Spleen (tissue), 11 donors: ENCODE measurements at regions not wholly inside any gene's neighbourhood (a gene's known extent, or its start where the extent isn't known, plus 50 kb on each side); places are given as distances from the start of the nearest gene placed in this dataset.
"Not testable (repeated sequence)": the region's sequence is repeated elsewhere in the genome, so short reads cannot be mapped to it uniquely, and the experiment has no call there.

Experiments
- DNase-seq: peaks from one replicate; pipeline ENCODE4 v3.0.0-alpha.2; 2020
- H3K27ac ChIP-seq, 8 donors: fragments of 200-600 bp; sonication (generic) in 7 of 8; 1 replicate in 4 of 8; 2 replicates in 4 of 8; pipeline versions ENCODE4 v1.5.0 to v1.8.0; 2016 to 2021; ENCODE audit warnings: inconsistent platforms in 4 of 8, mild to moderate bottlenecking in 4 of 8, moderate library complexity in 1 of 8
- H3K27me3 ChIP-seq, 7 donors: fragments of 200-600 bp; sonication (generic) in 6 of 7; replicated peaks in 1 of 7; 1 replicate in 4 of 7; 2 replicates in 3 of 7; pipeline versions ENCODE4 v1.5.0 to v1.8.0; 2016 to 2021; ENCODE audit warnings: inconsistent platforms in 3 of 7, mild to moderate bottlenecking in 1 of 7
- H3K36me3 ChIP-seq, 6 donors: fragments of 200-600 bp; sonication (generic) in 5 of 6; 1 replicate in 4 of 6; 2 replicates in 2 of 6; pipeline versions ENCODE4 v1.5.0 to v1.8.0; 2016 to 2021; ENCODE audit warnings: inconsistent platforms in 2 of 6
- H3K4me1 ChIP-seq, 6 donors: fragments of 200-600 bp; sonication (generic) in 5 of 6; 1 replicate in 3 of 6; 2 replicates in 3 of 6; pipeline versions ENCODE4 v1.5.0 to v1.8.0; 2016 to 2021; ENCODE audit warnings: inconsistent platforms in 3 of 6
- H3K4me3 ChIP-seq, 8 donors: fragments of 200-600 bp; sonication (generic) in 7 of 8; 1 replicate in 4 of 8; 2 replicates in 4 of 8; pipeline versions ENCODE4 v1.5.0 to v1.8.0; 2016 to 2021; ENCODE audit warnings: inconsistent platforms in 4 of 8, mild to moderate bottlenecking in 4 of 8, moderate library complexity in 2 of 8
- H3K9me3 ChIP-seq, 8 donors: fragments of 200-600 bp; sonication (generic) in 7 of 8; 1 replicate in 4 of 8; 2 replicates in 4 of 8; pipeline versions ENCODE4 v1.5.0 to v1.8.0; 2016 to 2021; ENCODE audit warnings: inconsistent platforms in 4 of 8
- CTCF ChIP-seq, 11 experiments: fragments of 200-600 bp in 7 of 11; fragments of 450-650 bp in 4 of 11; sonication (generic) in 4 of 11; IDR thresholded peaks in 8 of 11; conservative IDR thresholded peaks in 3 of 11; 1 replicate in 7 of 11; 2 replicates in 4 of 11; pipeline versions ENCODE4 v1.4.0 to v1.8.0; 2016 to 2021; ENCODE audit warnings: antibody characterized with exemption in 11 of 11, inconsistent platforms in 4 of 11, mild to moderate bottlenecking in 1 of 11
- POLR2A ChIP-seq, 3 donors: fragments of 450-650 bp; IDR thresholded peaks; one replicate each; pipeline ENCODE4 v1.5.1; 2017; ENCODE audit warnings: antibody characterized with exemption in 3 of 3, mild to moderate bottlenecking in 1 of 3
- POLR2AphosphoS5 ChIP-seq, 3 donors: sonication (generic); formaldehyde crosslinking; IDR thresholded peaks; one replicate each; pipeline ENCODE4 v1.5.1; 2017; ENCODE audit warnings: antibody characterized with exemption in 3 of 3
- WGBS, 5 donors: extraction: QIAGEN DNeasy Blood & Tissue Kit in 3 of 5; methylation state at CpG; one replicate each; pipeline versions ENCODE4 v1.1.5 to v1.1.7; 2013 to 2018; 5-methylcytosine and 5-hydroxymethylcytosine counted together
- intact Hi-C: fragments of 100-400 bp; cut with DNase I; formaldehyde crosslinking; loops from one replicate; pipeline ENCODE4 v1.15.0; 2023; ENCODE audit warnings: low total_unique reads
- donor health status: healthy with polysubstance abuse.
- donor health status: DM: no; HTN: no; CAD: no; lungs with moderate emphysema.
- donor health status: DM: no; HTN: no; CAD: no.
- donor health status: Bipolar disorder and iron deficiency.
- donor health status: healthy.
- donor health status: DM: no; HTN: no; CAD: no.
- donor health status: DM: yes; HTN: yes; CAD: no.

- TF ChIP-seq POLR2AphosphoS5 (IDR thresholded peaks at IDR 0.05) = no peak
- TF ChIP-seq CTCF (IDR thresholded peaks at IDR 0.05 in 8 of 11, conservative IDR thresholded peaks at IDR 0.05 in 3 of 11) = no peak
- TF ChIP-seq POLR2A (IDR thresholded peaks at IDR 0.05) = no peak
These were observed 463.4 kb upstream of the MIR17HG start for GRCh38 chr13:90884066-90884465.

GRCh38 chr13:90889906-90890834 is 457.3 kb upstream of the MIR17HG start:
- no peak for TF ChIP-seq CTCF (IDR thresholded peaks at IDR 0.05 in 8 of 11, conservative IDR thresholded peaks at IDR 0.05 in 3 of 11)
- TF ChIP-seq POLR2A (IDR thresholded peaks at IDR 0.05) = no peak
- no peak for TF ChIP-seq POLR2AphosphoS5 (IDR thresholded peaks at IDR 0.05)
- Histone ChIP-seq H3K36me3 (no peaks in the 10 kb centered on the region), H3K27ac (no peak overlapping the region), H3K27me3 (no peaks in the 10 kb centered on the region), H3K4me1 (no peaks in the 10 kb centered on the region), H3K4me3 (no peak overlapping the region), H3K9me3 (no peaks in the 10 kb centered on the region)
- no peak for DNase-seq
- intact Hi-C loops = no loop called here
- WGBS, 5 donors = 57 to 90% (median 68%) methylated on average over 4 of the region's 4 CpGs

More at GRCh38 chr13:90884066-90884465, 463.4 kb upstream of the MIR17HG start:
- H3K36me3 ChIP-seq = no peaks in the 10 kb centered on the region
- H3K4me3 ChIP-seq = no peak overlapping the region
- no peak overlapping the region for H3K27ac ChIP-seq
- H3K9me3 ChIP-seq = no peaks in the 10 kb centered on the region
- DNase-seq = no peak
- H3K4me1 ChIP-seq = no peaks in the 10 kb centered on the region
- H3K27me3 ChIP-seq = no peaks in the 10 kb centered on the region
- 67 to 83% (median 79%) methylated on average over 5 of the region's 5 CpGs for WGBS, 5 donors
- intact Hi-C loops = no loop called here

- H3K27me3 ChIP-seq = no peaks in the 10 kb centered on the region
- WGBS, 5 donors = 85 to 89% (median 86%) methylated on average over 2 of the region's 2 CpGs
- TF ChIP-seq POLR2AphosphoS5 (IDR thresholded peaks at IDR 0.05) (no peak), CTCF (IDR thresholded peaks at IDR 0.05 in 8 of 11, conservative IDR thresholded peaks at IDR 0.05 in 3 of 11) (no peak), POLR2A (IDR thresholded peaks at IDR 0.05) (no peak)
- H3K9me3 ChIP-seq = no peaks in the 10 kb centered on the region
- no peak for DNase-seq
- H3K27ac ChIP-seq = no peak overlapping the region
- no peaks in the 10 kb centered on the region for H3K36me3 ChIP-seq
- intact Hi-C loops = no loop called here
- no peaks in the 10 kb centered on the region for H3K4me1 ChIP-seq
- H3K4me3 ChIP-seq = no peak overlapping the region
These were observed 456.2 kb upstream of the MIR17HG start for GRCh38 chr13:90891329-90891728.

- H3K4me3 ChIP-seq, DNase-seq, H3K36me3 ChIP-seq, H3K9me3 ChIP-seq, H3K27ac ChIP-seq, H3K27me3 ChIP-seq, H3K4me1 ChIP-seq, intact Hi-C loops: not testable (repeated sequence)
- 67 to 96% (median 73%) methylated on average over 1 to 6 of the region's 6 CpGs for WGBS, 5 donors
These were observed 454.3 kb upstream of the MIR17HG start for GRCh38 chr13:90893199-90893598.
